B cell (primary cell): ENCODE measurements at regions not wholly inside any gene's neighbourhood (a gene's known extent, or its start where the extent isn't known, plus 50 kb on each side); places are given as distances from the start of the nearest gene placed in this dataset.

ENCODE experiments used
- ATAC-seq: fragments of 200-7000 bp; cut with Tn5 transposase; one replicate; pipeline ENCODE4 v1.10.0; 2021; ENCODE audit warnings: low read depth, mild to moderate bottlenecking, moderate number of reproducible peaks, moderate library complexity
- CTCF ChIA-PET: fragments of 350-600 bp; sonication (Branson Sonifier 250); formaldehyde crosslinking; loops from one replicate; lab custom pipeline; 2021; ENCODE audit warnings: antibody characterized with exemption, inconsistent platforms; lab: Charles Lee
- POLR2A ChIA-PET: fragments of 350-600 bp; sonication (Branson Sonifier 250); formaldehyde crosslinking; loops from one replicate; lab custom pipeline; 2021; ENCODE audit warnings: antibody characterized with exemption; lab: Charles Lee
- DNase-seq: peaks from one replicate; pipeline ENCODE4 v3.0.0; 2013
- H2AFZ ChIP-seq: 2 replicates; pipeline ENCODE4 v1.6.1; 2012; ENCODE audit warnings: mild to moderate bottlenecking, low read depth, low read length; ENCODE audit not compliant: insufficient read depth, poor library complexity, severe bottlenecking
- H3K27ac ChIP-seq, 2 donors: 1 replicate in 1 of 2; 2 replicates in 1 of 2; pipeline ENCODE4 v1.5.1; 2012 to 2013; ENCODE audit warnings: low read length in 2 of 2, mild to moderate bottlenecking in 2 of 2, moderate library complexity in 1 of 2
- H3K27me3 ChIP-seq, 4 experiments: fragments of 200-600 bp in 1 of 4; sonication (generic) in 1 of 4; replicated peaks in 1 of 4; 1 replicate in 2 of 4; 2 replicates in 2 of 4; pipeline versions ENCODE4 v1.6.1 to v1.7.0; 2013 to 2016; ENCODE audit warnings: low read length in 3 of 4, mild to moderate bottlenecking in 2 of 4, mixed read lengths in 1 of 4, moderate library complexity in 1 of 4; ENCODE audit not compliant: insufficient read depth in 4 of 4, control insufficient read depth in 3 of 4; ENCODE audit errors: control extremely low read depth in 1 of 4
- H3K36me3 ChIP-seq, 2 experiments: replicated peaks in 1 of 2; 1 replicate in 1 of 2; 2 replicates in 1 of 2; pipeline versions ENCODE4 v1.6.1 to v1.7.1; 2013; ENCODE audit warnings: low read length in 1 of 2; ENCODE audit not compliant: insufficient read depth in 2 of 2, control insufficient read depth in 1 of 2; ENCODE audit errors: control extremely low read depth in 1 of 2, extremely low read depth in 1 of 2
- H3K4me1 ChIP-seq, 2 donors: fragments of 200-600 bp in 1 of 2; sonication (generic) in 1 of 2; 1 replicate in 1 of 2; 2 replicates in 1 of 2; pipeline versions ENCODE4 v1.5.1 to v1.6.1; 2013 to 2017; ENCODE audit warnings: low read length in 2 of 2; ENCODE audit not compliant: control insufficient read depth in 2 of 2, insufficient read depth in 2 of 2
- H3K4me2 ChIP-seq: replicated peaks from 2 replicates; pipeline ENCODE3; 2012; ENCODE audit warnings: mild to moderate bottlenecking, low read depth, low read length; ENCODE audit not compliant: poor library complexity, severe bottlenecking
- H3K4me3 ChIP-seq, 5 experiments: fragments of 200-600 bp in 1 of 5; sonication (generic) in 1 of 5; 1 replicate in 3 of 5; 2 replicates in 2 of 5; pipeline versions ENCODE4 v1.5.1 to v1.7.0; 2011 to 2016; ENCODE audit warnings: low read length in 4 of 5, mild to moderate bottlenecking in 4 of 5, low read depth in 2 of 5, control low read depth in 1 of 5, moderate library complexity in 1 of 5; ENCODE audit not compliant: insufficient read depth in 1 of 5; ENCODE audit errors: control extremely low read depth in 1 of 5, extremely low read depth in 1 of 5
- H3K79me2 ChIP-seq: fragments of 200-600 bp; sonication (generic); one replicate; pipeline ENCODE4 v1.6.0; 2016; ENCODE audit warnings: low read length; ENCODE audit not compliant: control insufficient read depth, insufficient read depth
- H3K9ac ChIP-seq: fragments of 200-600 bp; sonication (generic); 2 replicates; pipeline ENCODE4 v1.6.1; 2017; ENCODE audit warnings: mild to moderate bottlenecking, low read length, moderate library complexity
- H3K9me3 ChIP-seq, 3 donors: one replicate each; pipeline versions ENCODE4 v1.6.1 to v1.7.1; 2013; ENCODE audit warnings: low read length in 2 of 3; ENCODE audit not compliant: control insufficient read depth in 2 of 3, insufficient read depth in 1 of 3; ENCODE audit errors: control extremely low read depth in 1 of 3
- H4K20me1 ChIP-seq: 2 replicates; pipeline ENCODE4 v1.6.0; 2012; ENCODE audit warnings: mild to moderate bottlenecking, low read length; ENCODE audit not compliant: insufficient read depth, control insufficient read depth, poor library complexity, severe bottlenecking
- H3K27ac Mint-ChIP-seq: one replicate; pipeline ENCODE4 v1.8.0; 2021; ENCODE audit warnings: mixed read lengths
- H3K27me3 Mint-ChIP-seq: one replicate; pipeline ENCODE4 v1.8.0; 2021; ENCODE audit warnings: mixed read lengths
- H3K4me1 Mint-ChIP-seq: one replicate; pipeline ENCODE4 v1.8.0; 2021; ENCODE audit warnings: mixed read lengths
- H3K4me3 Mint-ChIP-seq: one replicate; pipeline ENCODE4 v1.8.0; 2021; ENCODE audit warnings: mixed read lengths
- H3K9me3 Mint-ChIP-seq: one replicate; pipeline ENCODE4 v1.8.0; 2022; ENCODE audit warnings: mixed read lengths; ENCODE audit not compliant: insufficient read depth
- EZH2 ChIP-seq: IDR thresholded peaks from 2 replicates; pipeline ENCODE4 v1.6.1; 2012; ENCODE audit warnings: borderline replicate concordance, low read depth, mild to moderate bottlenecking, moderate library complexity, low read length; ENCODE audit not compliant: insufficient read depth, poor library complexity, severe bottlenecking
- WGBS: methylation state at CpG from one replicate; pipeline ENCODE4 v1.1.5; 2013; ENCODE audit warnings: missing lambda C conversion rate; ENCODE audit not compliant: insufficient coverage; 5-methylcytosine and 5-hydroxymethylcytosine counted together
- intact Hi-C: fragments of 100-400 bp; cut with micrococcal nuclease; formaldehyde crosslinking; loops from one replicate; pipeline ENCODE4 v1.10.0; 2022
- TF ChIP-seq, protein P1 (sequence below): fragments of 200-600 bp; IDR thresholded peaks from one replicate; pipeline ENCODE4 v1.8.0; 2022; ENCODE audit warnings: antibody characterized with exemption, mild to moderate bottlenecking

DNA sequence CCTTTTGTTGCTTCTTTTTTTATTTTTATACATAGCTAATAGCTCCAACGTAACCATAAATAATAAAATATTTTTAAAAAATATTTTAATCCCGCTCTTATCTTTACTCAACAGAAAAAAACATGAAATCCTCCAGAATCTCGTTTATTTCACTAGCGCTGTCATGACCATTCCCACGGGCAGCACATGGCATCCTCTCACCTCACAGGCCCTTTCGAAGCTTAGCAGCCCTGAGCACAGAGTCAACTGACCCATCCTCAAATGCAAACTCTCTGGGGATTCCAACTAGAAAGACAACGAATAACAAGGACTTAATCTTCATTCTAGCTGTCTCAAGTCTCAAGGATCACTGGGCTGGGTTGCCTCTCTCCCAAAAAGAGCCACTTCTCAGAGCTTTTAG is 285.9 kb upstream of the PPARGC1A start:
- no peaks in the 10 kb centered on the region for H3K36me3 ChIP-seq
- WGBS = 84% methylated on average over 6 of the region's 7 CpGs
- no peak overlapping the region for H3K27ac ChIP-seq
- ChIA-PET POLR2A (no interaction called here), CTCF (no interaction called here)
- Mint-ChIP-seq H3K9me3 (peaks cover 3% of the 10 kb centered on the region), H3K27me3 (no peaks in the 10 kb centered on the region), H3K27ac (no peak overlapping the region), H3K4me3 (no peak overlapping the region), H3K4me1 (no peaks in the 10 kb centered on the region)
- no peaks in the 10 kb centered on the region for H3K4me1 ChIP-seq
- intact Hi-C loops = no loop called here
- H3K4me2 ChIP-seq = no peak overlapping the region
- no peak overlapping the region for H2AFZ ChIP-seq
- DNase-seq (no peak), ATAC-seq (no peak)
- no peak for TF ChIP-seq EZH2
- TF ChIP-seq, protein P1, sequence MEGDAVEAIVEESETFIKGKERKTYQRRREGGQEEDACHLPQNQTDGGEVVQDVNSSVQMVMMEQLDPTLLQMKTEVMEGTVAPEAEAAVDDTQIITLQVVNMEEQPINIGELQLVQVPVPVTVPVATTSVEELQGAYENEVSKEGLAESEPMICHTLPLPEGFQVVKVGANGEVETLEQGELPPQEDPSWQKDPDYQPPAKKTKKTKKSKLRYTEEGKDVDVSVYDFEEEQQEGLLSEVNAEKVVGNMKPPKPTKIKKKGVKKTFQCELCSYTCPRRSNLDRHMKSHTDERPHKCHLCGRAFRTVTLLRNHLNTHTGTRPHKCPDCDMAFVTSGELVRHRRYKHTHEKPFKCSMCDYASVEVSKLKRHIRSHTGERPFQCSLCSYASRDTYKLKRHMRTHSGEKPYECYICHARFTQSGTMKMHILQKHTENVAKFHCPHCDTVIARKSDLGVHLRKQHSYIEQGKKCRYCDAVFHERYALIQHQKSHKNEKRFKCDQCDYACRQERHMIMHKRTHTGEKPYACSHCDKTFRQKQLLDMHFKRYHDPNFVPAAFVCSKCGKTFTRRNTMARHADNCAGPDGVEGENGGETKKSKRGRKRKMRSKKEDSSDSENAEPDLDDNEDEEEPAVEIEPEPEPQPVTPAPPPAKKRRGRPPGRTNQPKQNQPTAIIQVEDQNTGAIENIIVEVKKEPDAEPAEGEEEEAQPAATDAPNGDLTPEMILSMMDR = no peak
- no peak overlapping the region for H3K4me3 ChIP-seq
- no peaks in the 10 kb centered on the region for H4K20me1 ChIP-seq
- no peak overlapping the region for H3K9ac ChIP-seq
- H3K9me3 ChIP-seq = no peaks in the 10 kb centered on the region
- H3K79me2 ChIP-seq = no peaks in the 10 kb centered on the region
- H3K27me3 ChIP-seq = no peaks in the 10 kb centered on the region

DNA sequence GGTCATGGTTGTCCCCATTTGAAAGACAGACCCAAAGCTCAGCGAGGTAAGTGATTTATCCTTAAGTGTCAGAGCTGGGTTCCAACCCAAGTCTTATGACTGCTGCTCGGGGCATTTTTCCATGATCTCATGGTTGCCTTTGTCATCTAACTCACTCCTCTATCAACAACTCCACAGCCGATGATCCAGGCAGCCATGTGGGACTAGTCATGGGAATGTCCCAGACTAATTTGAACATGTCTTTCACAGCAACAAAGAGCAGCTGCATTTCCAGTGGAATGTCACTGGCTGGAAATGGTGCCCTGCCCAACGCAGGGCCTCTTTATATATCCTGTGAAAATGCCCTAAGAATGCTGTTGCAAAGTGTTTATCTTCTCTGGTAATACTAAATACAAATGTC is 284.8 kb upstream of the PPARGC1A start:
- Histone ChIP-seq H3K27ac (no peak overlapping the region), H2AFZ (no peak overlapping the region), H4K20me1 (no peaks in the 10 kb centered on the region), H3K4me2 (no peak overlapping the region), H3K4me3 (no peak overlapping the region), H3K36me3 (no peaks in the 10 kb centered on the region), H3K27me3 (no peaks in the 10 kb centered on the region), H3K9ac (no peak overlapping the region), H3K4me1 (no peaks in the 10 kb centered on the region), H3K79me2 (no peaks in the 10 kb centered on the region), H3K9me3 (no peaks in the 10 kb centered on the region)
- H3K27me3 Mint-ChIP-seq = no peaks in the 10 kb centered on the region
- no peaks in the 10 kb centered on the region for H3K4me1 Mint-ChIP-seq
- CTCF ChIA-PET = interaction anchor here (0.7 kb wide), 1 partner anchor 31 kb away, joined by 4 read pairs; no protein-coding TSS in a partner anchor
- H3K9me3 Mint-ChIP-seq = peaks cover 3% of the 10 kb centered on the region
- H3K27ac Mint-ChIP-seq = no peak overlapping the region
- TF ChIP-seq EZH2 = no peak
- TF ChIP-seq, protein P1 = no peak
- no peak for DNase-seq
- intact Hi-C loops = no loop called here
- POLR2A ChIA-PET = no interaction called here
- no peak for ATAC-seq
- 82% methylated on average over 4 of the region's 4 CpGs for WGBS
- H3K4me3 Mint-ChIP-seq = no peak overlapping the region
